Panc1 (cell line): ENCODE measurements at regions not wholly inside any gene's neighbourhood (a gene's known extent, or its start where the extent isn't known, plus 50 kb on each side); places are given as distances from the start of the nearest gene placed in this dataset.

Experiments used
- ATAC-seq: fragments of 200-7000 bp; cut with Tn5 transposase; 2 replicates; pipeline ENCODE4 v1.9.1; 2020; ENCODE audit warnings: mild to moderate bottlenecking, moderate library complexity
- BruUV-seq: library from RNA; stranded (reverse); fragments of 400-500 nt; replicated peaks from 2 replicates; lab custom pipeline; 2021; lab: Mats Ljungman, UMichigan
- CTCF ChIA-PET: fragments of 300-600 bp; sonication (Branson Sonifier 250); formaldehyde crosslinking; loops from one replicate; lab custom pipeline; 2022; ENCODE audit warnings: antibody characterized with exemption; lab: Charles Lee
- POLR2A ChIA-PET: fragments of 300-600 bp; sonication (Branson Sonifier 250); formaldehyde crosslinking; loops from one replicate; lab custom pipeline; 2022; ENCODE audit warnings: antibody characterized with exemption; lab: Charles Lee
- DNase-seq: peaks from one replicate; pipeline ENCODE4 v3.0.0-alpha.2; 2010; ENCODE audit warnings: low read depth, low spot score
- H3K27ac ChIP-seq: 2 replicates; pipeline ENCODE4 v1.5.1; 2011; ENCODE audit warnings: mild to moderate bottlenecking, low read length, inconsistent platforms
- H3K27me3 ChIP-seq: fragments of 200-500 bp; sonication (Bioruptor generic); 2 replicates; pipeline ENCODE4 v1.6.0; 2014; ENCODE audit warnings: low read length, inconsistent platforms; ENCODE audit not compliant: control insufficient read depth, insufficient read depth
- H3K36me3 ChIP-seq: fragments of 200-500 bp; sonication (Bioruptor generic); 2 replicates; pipeline ENCODE4 v1.5.1; 2014; ENCODE audit warnings: inconsistent platforms, mild to moderate bottlenecking, low read length, moderate library complexity; ENCODE audit not compliant: control insufficient read depth, insufficient read depth
- H3K4me1 ChIP-seq: 2 replicates; pipeline ENCODE4 v1.5.1; 2011; ENCODE audit warnings: inconsistent platforms, mild to moderate bottlenecking, low read length, moderate library complexity; ENCODE audit not compliant: control insufficient read depth, insufficient read depth
- H3K4me3 ChIP-seq, 2 experiments: 2 replicates each; pipeline ENCODE4 v1.5.1; 2011 to 2012; ENCODE audit warnings: low read depth in 2 of 2, low read length in 2 of 2, mild to moderate bottlenecking in 2 of 2, inconsistent platforms in 1 of 2, moderate library complexity in 1 of 2
- H3K9me3 ChIP-seq: fragments of 200-500 bp; sonication (Bioruptor generic); 2 replicates; pipeline ENCODE4 v1.5.1; 2014; ENCODE audit warnings: low read depth, mild to moderate bottlenecking, inconsistent platforms, low read length, moderate library complexity; ENCODE audit not compliant: control insufficient read depth, insufficient read depth
- CTCF ChIP-seq: fragments of 450-650 bp; IDR thresholded peaks from 2 replicates; pipeline ENCODE4 v1.5.1; 2017; ENCODE audit warnings: mild to moderate bottlenecking
- POLR2AphosphoS5 ChIP-seq: IDR thresholded peaks from 2 replicates; pipeline ENCODE4 v1.6.1; 2012; ENCODE audit warnings: mild to moderate bottlenecking, low read depth, low read length, moderate library complexity
- REST ChIP-seq, 2 experiments: IDR thresholded peaks; 2 replicates each; pipeline ENCODE4 v1.6.1; 2011 to 2012; ENCODE audit warnings: low read depth in 2 of 2, control low read depth in 1 of 2, low read length in 1 of 2, mild to moderate bottlenecking in 1 of 2, moderate library complexity in 1 of 2; ENCODE audit not compliant: insufficient read depth in 1 of 2
- SIN3A ChIP-seq: IDR thresholded peaks from 2 replicates; pipeline ENCODE4 v1.6.1; 2012; ENCODE audit warnings: low read depth, mild to moderate bottlenecking, low read length, moderate library complexity, borderline replicate concordance; ENCODE audit not compliant: insufficient read depth
- TCF7L2 ChIP-seq: IDR thresholded peaks from 2 replicates; pipeline ENCODE4 v1.6.1; 2011; ENCODE audit warnings: mild to moderate bottlenecking, low read depth, low read length, inconsistent platforms
- in situ Hi-C: cut with HindIII; loops from 2 replicates; pipeline ENCODE4 v1.10.0; 2016; ENCODE audit warnings: low sequenced_read_pairs, low pct_unique_long_range_greater_than_20kb
- intact Hi-C: fragments of 100-400 bp; cut with micrococcal nuclease; formaldehyde crosslinking; loops from one replicate; pipeline ENCODE4 v1.10.0; 2022; ENCODE audit not compliant: unreplicated experiment

GRCh38 chr3:110612045-110612444 lies 459.6 kb upstream of the NECTIN3 start:
- in situ Hi-C loops (no loop called here), intact Hi-C loops (no loop called here)
- ATAC-seq: no peak
- ChIA-PET CTCF (no interaction called here), POLR2A (no interaction called here)
- H3K27me3 ChIP-seq: no peaks in the 10 kb centered on the region
- DNase-seq: no peak
- no peaks in the 10 kb centered on the region for H3K9me3 ChIP-seq
- H3K4me1 ChIP-seq: no peaks in the 10 kb centered on the region
- no peak overlapping the region for H3K4me3 ChIP-seq
- no TSS peak for BruUV-seq
- H3K36me3 ChIP-seq: no peaks in the 10 kb centered on the region
- no peak overlapping the region for H3K27ac ChIP-seq
- no peak for TF ChIP-seq CTCF
- no peak for TF ChIP-seq TCF7L2
- TF ChIP-seq REST (IDR thresholded peaks at IDR 0.05; ENCODE audit: insufficient read depth in 1 of 2, low read depth in 2 of 2, low read length in 1 of 2): no peak

GRCh38 chr3:110614186-110614585 lies 457.4 kb upstream of the NECTIN3 start:
- intact Hi-C loops (no loop called here), in situ Hi-C loops (no loop called here)
- TF ChIP-seq TCF7L2: no peak
- TF ChIP-seq SIN3A: no peak
- Histone ChIP-seq H3K4me3 (no peak overlapping the region), H3K36me3 (no peaks in the 10 kb centered on the region), H3K4me1 (no peaks in the 10 kb centered on the region), H3K27ac (no peak overlapping the region), H3K27me3 (no peaks in the 10 kb centered on the region), H3K9me3 (no peaks in the 10 kb centered on the region)
- POLR2A ChIA-PET: no interaction called here
- no TSS peak for BruUV-seq
- CTCF ChIA-PET: no interaction called here
- DNase-seq: no peak
- no peak for ATAC-seq

GRCh38 chr3:110615454-110615853 lies 456.2 kb upstream of the NECTIN3 start:
- TF ChIP-seq SIN3A (no peak), REST (IDR thresholded peaks at IDR 0.05; ENCODE audit: insufficient read depth in 1 of 2, low read depth in 2 of 2, low read length in 1 of 2) (no peak), CTCF (no peak), TCF7L2 (no peak), POLR2AphosphoS5 (no peak)
- in situ Hi-C loops (no loop called here), intact Hi-C loops (no loop called here)
- ChIA-PET POLR2A (no interaction called here), CTCF (no interaction called here)
- no peaks in the 10 kb centered on the region for H3K4me1 ChIP-seq
- BruUV-seq: no TSS peak
- no peak for ATAC-seq
- no peaks in the 10 kb centered on the region for H3K9me3 ChIP-seq
- no peak overlapping the region for H3K4me3 ChIP-seq
- no peak for DNase-seq
- H3K27ac ChIP-seq: no peak overlapping the region
- no peaks in the 10 kb centered on the region for H3K27me3 ChIP-seq
- no peaks in the 10 kb centered on the region for H3K36me3 ChIP-seq
